Stimulated activated memory B cell treated with anti-CD40 and anti-IgM and Interleukin-4, amounts not matched to agents 10 μg/mL and 1 μg/mL and 100 μg/mL, for 72 hours (primary cell): ENCODE measurements at regions not wholly inside any gene's neighbourhood (a gene's known extent, or its start where the extent isn't known, plus 50 kb on each side); places are given as distances from the start of the nearest gene placed in this dataset.

Experiments
- ATAC-seq: fragments of 150-1000 bp; cut with Tn5 transposase; 2 replicates; pipeline ENCODE4 v1.10.0; 2021
- H3K27ac Mint-ChIP-seq: one replicate; pipeline ENCODE4 v1.8.0; 2022; ENCODE audit warnings: mild to moderate bottlenecking, mixed read lengths
- H3K27me3 Mint-ChIP-seq: one replicate; pipeline ENCODE4 v1.8.0; 2022; ENCODE audit warnings: mixed read lengths
- H3K36me3 Mint-ChIP-seq: one replicate; pipeline ENCODE4 v1.8.0; 2022; ENCODE audit warnings: mixed read lengths
- H3K4me1 Mint-ChIP-seq: one replicate; pipeline ENCODE4 v1.8.0; 2022; ENCODE audit warnings: mixed read lengths
- H3K4me3 Mint-ChIP-seq: one replicate; pipeline ENCODE4 v1.8.0; 2022; ENCODE audit warnings: mild to moderate bottlenecking, moderate library complexity, mixed read lengths
- H3K9me3 Mint-ChIP-seq: one replicate; pipeline ENCODE4 v1.8.0; 2022; ENCODE audit warnings: mixed read lengths

DNA sequence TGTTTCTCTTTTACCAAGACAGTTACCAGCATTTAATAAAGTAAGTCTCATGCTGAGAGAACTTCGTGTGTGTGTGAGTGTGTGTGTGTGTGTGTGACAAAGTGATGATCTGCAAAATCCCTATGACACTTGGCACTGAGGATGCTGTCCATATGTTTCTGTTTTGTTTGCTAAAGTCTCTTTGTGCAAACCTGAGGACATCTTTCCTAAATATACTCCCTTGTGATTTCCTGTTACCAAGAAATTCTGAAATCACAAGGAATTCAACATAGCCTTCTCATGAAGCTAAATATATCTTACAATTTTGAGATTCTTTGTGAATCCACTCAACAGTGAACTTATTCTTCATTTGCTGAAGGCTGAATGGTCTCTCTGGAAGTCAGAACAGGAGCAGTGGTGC lies 1359.7 kb upstream of the NRXN1 start:
- Mint-ChIP-seq H3K36me3 (no peaks in the 10 kb centered on the region), H3K27ac (no peak overlapping the region), H3K4me3 (no peak overlapping the region), H3K4me1 (no peaks in the 10 kb centered on the region), H3K27me3 (no peaks in the 10 kb centered on the region), H3K9me3 (no peaks in the 10 kb centered on the region)
- ATAC-seq: no peak

DNA sequence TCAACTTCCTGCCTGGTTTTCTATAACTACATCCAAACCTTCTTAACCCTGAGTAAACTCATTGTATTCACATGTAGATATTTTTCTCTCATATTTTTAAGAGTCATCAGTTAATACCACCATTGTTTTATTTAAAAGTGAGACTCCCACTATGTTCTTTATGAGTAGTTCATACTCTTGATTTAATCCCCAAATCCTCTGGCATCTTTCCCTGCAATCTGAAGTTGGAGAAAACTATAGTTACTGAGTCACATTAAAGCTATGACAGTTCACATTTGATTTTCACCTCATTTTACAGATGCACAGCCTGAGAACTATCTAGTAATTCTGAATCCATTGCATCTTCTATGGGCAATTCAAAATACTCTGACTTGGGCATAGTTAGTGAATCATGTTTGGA lies 1358.7 kb upstream of the NRXN1 start:
- no peaks in the 10 kb centered on the region for H3K4me1 Mint-ChIP-seq
- H3K9me3 Mint-ChIP-seq: no peaks in the 10 kb centered on the region
- H3K4me3 Mint-ChIP-seq: no peak overlapping the region
- no peaks in the 10 kb centered on the region for H3K36me3 Mint-ChIP-seq
- no peaks in the 10 kb centered on the region for H3K27me3 Mint-ChIP-seq
- no peak for ATAC-seq
- H3K27ac Mint-ChIP-seq: no peak overlapping the region

DNA sequence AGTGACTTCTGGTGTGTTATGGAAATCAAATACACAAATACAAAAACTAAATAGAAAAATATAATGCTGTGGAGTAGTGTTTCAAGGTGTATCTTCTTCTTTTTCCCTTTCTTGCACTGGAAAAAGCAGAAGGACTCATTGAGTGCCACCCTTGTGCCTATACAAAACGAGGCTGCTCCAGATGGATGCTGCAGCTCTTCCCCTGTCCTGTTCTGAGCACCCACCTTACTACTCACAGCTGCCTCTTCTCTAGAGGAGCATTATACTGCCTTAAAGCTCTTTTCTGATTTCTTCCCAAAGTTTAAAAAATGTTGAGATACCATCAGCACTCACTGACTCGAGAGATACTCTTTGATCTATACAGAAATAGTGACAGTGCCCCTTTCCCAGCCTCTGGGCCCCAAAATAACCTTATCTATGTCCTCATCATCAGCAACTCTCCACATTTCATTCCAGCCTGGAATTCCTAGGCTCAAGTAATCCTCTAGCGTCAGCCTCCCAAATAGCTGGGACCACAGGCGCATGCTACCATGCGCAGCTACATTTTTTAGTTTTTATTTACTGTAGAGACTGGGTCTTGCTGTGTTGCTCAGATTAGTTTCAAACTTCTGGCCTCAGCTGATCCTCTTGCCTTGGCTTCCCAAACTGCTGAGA lies 1356.1 kb upstream of the NRXN1 start:
- Mint-ChIP-seq H3K4me3 (no peak overlapping the region), H3K27me3 (no peaks in the 10 kb centered on the region), H3K4me1 (no peaks in the 10 kb centered on the region), H3K27ac (no peak overlapping the region), H3K36me3 (no peaks in the 10 kb centered on the region), H3K9me3 (no peaks in the 10 kb centered on the region)
- no peak for ATAC-seq

GRCh38 chr2:52386433-52387030 lies 1354.6 kb upstream of the NRXN1 start:
- H3K27me3 Mint-ChIP-seq: no peaks in the 10 kb centered on the region
- no peaks in the 10 kb centered on the region for H3K36me3 Mint-ChIP-seq
- no peak overlapping the region for H3K27ac Mint-ChIP-seq
- no peaks in the 10 kb centered on the region for H3K9me3 Mint-ChIP-seq
- ATAC-seq: no peak
- H3K4me3 Mint-ChIP-seq: no peak overlapping the region
- H3K4me1 Mint-ChIP-seq: no peaks in the 10 kb centered on the region

GRCh38 chr2:52383541-52383940 lies 1351.6 kb upstream of the NRXN1 start:
- Mint-ChIP-seq H3K4me3 (no peak overlapping the region), H3K9me3 (no peaks in the 10 kb centered on the region)

GRCh38 chr2:52369178-52369577 lies 1337.2 kb upstream of the NRXN1 start:
- H3K4me3 Mint-ChIP-seq: no peak overlapping the region
- ATAC-seq: no peak
- H3K9me3 Mint-ChIP-seq: peaks cover 4% of the 10 kb centered on the region
- H3K27me3 Mint-ChIP-seq: no peaks in the 10 kb centered on the region
- no peaks in the 10 kb centered on the region for H3K4me1 Mint-ChIP-seq
- no peaks in the 10 kb centered on the region for H3K36me3 Mint-ChIP-seq
- H3K27ac Mint-ChIP-seq: no peak overlapping the region

More at GRCh38 chr2:52383541-52383940, 1351.6 kb upstream of the NRXN1 start:
- no peaks in the 10 kb centered on the region for H3K36me3 Mint-ChIP-seq
- no peak overlapping the region for H3K27ac Mint-ChIP-seq
- H3K4me1 Mint-ChIP-seq: no peaks in the 10 kb centered on the region
- ATAC-seq: no peak
- no peaks in the 10 kb centered on the region for H3K27me3 Mint-ChIP-seq

- Mint-ChIP-seq H3K9me3 (peaks cover 4% of the 10 kb centered on the region), H3K27me3 (no peaks in the 10 kb centered on the region), H3K4me1 (no peaks in the 10 kb centered on the region), H3K36me3 (no peaks in the 10 kb centered on the region), H3K4me3 (no peak overlapping the region), H3K27ac (no peak overlapping the region)
- ATAC-seq: no peak
Measured at GRCh38 chr2:52368141-52368540, 1336.2 kb upstream of the NRXN1 start.

DNA sequence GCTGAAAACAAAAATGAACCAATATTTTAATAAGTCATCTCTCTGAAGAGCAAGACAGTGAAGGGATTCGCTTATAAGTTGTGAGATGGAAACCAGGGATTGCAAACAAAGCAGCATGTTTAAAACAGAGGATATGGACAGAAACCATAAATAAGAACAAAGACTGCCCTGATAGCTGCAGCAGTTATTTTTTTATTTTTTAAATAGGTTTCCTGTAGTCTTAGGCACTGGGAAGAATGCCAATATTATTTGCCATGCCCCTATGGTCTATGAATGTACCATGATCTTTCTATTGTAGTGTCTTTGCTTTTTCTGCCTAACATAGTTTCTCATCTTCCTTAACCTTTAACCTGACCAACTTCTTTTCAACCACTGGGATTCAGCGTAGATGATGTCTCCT lies 1334.0 kb upstream of the NRXN1 start:
- Mint-ChIP-seq H3K9me3 (peaks cover 4% of the 10 kb centered on the region), H3K27me3 (no peaks in the 10 kb centered on the region), H3K4me3 (no peak overlapping the region), H3K4me1 (no peaks in the 10 kb centered on the region), H3K27ac (no peak overlapping the region), H3K36me3 (no peaks in the 10 kb centered on the region)
- ATAC-seq: no peak

GRCh38 chr2:52356556-52356955 lies 1324.6 kb upstream of the NRXN1 start:
- Mint-ChIP-seq H3K9me3 (peaks cover 5% of the 10 kb centered on the region), H3K27ac (no peak overlapping the region), H3K4me1 (no peaks in the 10 kb centered on the region), H3K27me3 (no peaks in the 10 kb centered on the region), H3K36me3 (no peaks in the 10 kb centered on the region), H3K4me3 (no peak overlapping the region)
- ATAC-seq: no peak

DNA sequence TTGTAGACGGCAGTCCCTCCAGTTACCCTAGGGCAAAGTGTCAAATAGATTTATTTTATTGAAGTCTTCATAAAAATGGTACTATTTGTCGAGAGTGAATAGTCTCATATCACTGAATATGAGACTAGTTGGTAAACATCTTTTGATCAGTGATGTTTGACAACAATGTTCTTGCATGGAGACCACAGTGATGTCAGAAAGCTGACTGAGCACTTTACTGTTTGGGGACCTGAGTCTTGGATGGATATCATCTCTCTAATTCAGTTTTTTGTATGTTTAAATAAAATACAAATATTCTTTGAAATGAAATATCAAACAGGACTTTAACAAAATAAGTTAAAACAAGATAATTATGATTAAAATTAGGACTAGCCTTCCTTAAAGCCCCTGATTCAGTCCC lies 1315.4 kb upstream of the NRXN1 start:
- H3K4me3 Mint-ChIP-seq: no peak overlapping the region
- H3K36me3 Mint-ChIP-seq: no peaks in the 10 kb centered on the region

DNA sequence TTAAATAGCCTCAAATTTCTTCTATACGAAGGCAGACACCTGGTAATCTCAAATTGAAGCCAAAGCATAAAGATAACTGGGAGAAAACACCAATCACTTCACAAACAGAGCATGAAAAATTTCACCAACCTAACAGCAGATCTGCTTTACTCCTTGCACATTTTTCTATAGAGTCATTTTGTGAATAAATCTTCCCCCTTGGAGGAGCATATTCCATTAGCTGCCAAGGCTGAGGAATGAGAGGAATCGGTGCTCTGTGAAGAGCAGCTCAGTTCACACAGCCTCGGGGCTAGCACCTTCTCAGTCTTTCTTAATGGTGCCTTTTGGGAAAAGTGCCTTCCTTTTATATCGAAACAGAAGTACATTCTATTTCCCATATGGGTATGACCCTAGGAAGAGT lies 1313.7 kb upstream of the NRXN1 start:
- no peaks in the 10 kb centered on the region for H3K27me3 Mint-ChIP-seq
- H3K9me3 Mint-ChIP-seq: peaks cover 9% of the 10 kb centered on the region
- no peak overlapping the region for H3K27ac Mint-ChIP-seq
- H3K36me3 Mint-ChIP-seq: no peaks in the 10 kb centered on the region
- no peak for ATAC-seq
- H3K4me1 Mint-ChIP-seq: no peaks in the 10 kb centered on the region
- no peak overlapping the region for H3K4me3 Mint-ChIP-seq

More for the DNA sequence above, 1315.4 kb upstream of the NRXN1 start:
- Mint-ChIP-seq H3K27ac (no peak overlapping the region), H3K27me3 (no peaks in the 10 kb centered on the region), H3K9me3 (peaks cover 8% of the 10 kb centered on the region), H3K4me1 (no peaks in the 10 kb centered on the region)
- ATAC-seq: no peak

DNA sequence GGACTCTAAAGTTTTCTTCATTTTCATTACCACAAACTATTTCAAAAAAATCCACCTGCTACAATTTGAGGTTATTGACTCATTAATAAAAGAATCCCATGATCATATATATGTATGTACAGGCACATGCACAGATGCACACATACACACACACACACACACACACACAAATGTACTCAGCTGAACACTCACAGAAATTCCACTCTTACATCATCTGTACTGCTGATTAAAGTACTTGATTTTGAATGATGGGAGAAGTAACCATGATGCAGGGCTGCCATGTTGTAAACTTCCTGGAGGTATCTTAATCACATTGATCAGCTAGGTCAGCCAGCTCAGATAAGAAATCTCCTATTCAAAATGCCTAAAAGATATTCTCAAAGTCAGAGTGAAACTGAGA lies 1313.2 kb upstream of the NRXN1 start:
- no peaks in the 10 kb centered on the region for H3K4me1 Mint-ChIP-seq
- no peaks in the 10 kb centered on the region for H3K27me3 Mint-ChIP-seq
- H3K9me3 Mint-ChIP-seq: peaks cover 9% of the 10 kb centered on the region
- H3K27ac Mint-ChIP-seq: no peak overlapping the region
- ATAC-seq: no peak
- no peak overlapping the region for H3K4me3 Mint-ChIP-seq
- no peaks in the 10 kb centered on the region for H3K36me3 Mint-ChIP-seq

DNA sequence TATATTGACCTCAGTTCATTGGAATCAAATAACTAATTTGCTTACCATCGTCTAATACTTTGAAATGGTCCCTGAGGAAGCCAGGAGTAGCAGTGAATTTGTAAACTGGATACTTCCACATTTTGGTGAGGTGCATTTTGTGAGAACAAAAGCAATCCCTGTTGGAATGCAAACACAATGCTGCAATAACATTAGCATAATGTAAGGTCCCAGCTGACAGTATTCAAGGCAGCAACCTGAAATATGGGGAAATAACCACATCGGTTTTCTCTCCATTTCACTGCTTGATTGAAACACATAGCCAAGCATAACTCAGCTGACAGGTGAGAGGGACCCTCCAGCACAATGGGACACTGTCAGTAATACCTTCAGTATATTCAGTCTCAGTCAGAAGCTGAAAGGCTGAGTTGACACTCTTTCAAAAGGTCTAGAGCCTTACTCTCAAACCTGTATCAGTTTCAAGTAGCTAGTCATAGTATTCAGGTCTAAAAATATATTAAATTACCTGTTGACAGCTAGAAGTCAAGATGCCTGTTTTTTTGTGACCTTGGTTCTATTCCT lies 1311.9 kb upstream of the NRXN1 start:
- Mint-ChIP-seq H3K9me3 (peaks cover 2% of the 10 kb centered on the region), H3K27ac (no peak overlapping the region), H3K27me3 (no peaks in the 10 kb centered on the region), H3K4me3 (no peak overlapping the region), H3K4me1 (no peaks in the 10 kb centered on the region), H3K36me3 (no peaks in the 10 kb centered on the region)
- no peak for ATAC-seq

DNA sequence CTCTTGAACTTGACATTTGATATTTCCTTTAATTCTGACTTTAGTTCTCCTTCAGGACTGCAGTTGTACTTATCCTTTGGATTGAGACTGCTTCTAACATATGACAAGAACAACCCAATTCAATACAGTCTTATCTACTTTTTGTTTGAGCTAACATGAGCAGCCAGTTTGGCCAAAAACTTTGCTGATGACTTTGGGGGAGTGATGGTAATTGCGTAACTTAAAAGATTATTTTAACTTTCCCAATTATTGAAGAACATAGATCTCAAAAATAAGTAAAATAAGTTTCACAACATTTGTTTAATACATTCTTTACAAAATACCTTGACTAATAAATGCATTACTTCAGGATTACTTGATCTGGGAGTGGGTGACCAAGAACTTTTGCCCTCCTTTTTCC lies 1311.1 kb upstream of the NRXN1 start:
- no peak overlapping the region for H3K4me3 Mint-ChIP-seq
- H3K27me3 Mint-ChIP-seq: no peaks in the 10 kb centered on the region
- no peak overlapping the region for H3K27ac Mint-ChIP-seq
- no peaks in the 10 kb centered on the region for H3K36me3 Mint-ChIP-seq
- ATAC-seq: no peak
- H3K9me3 Mint-ChIP-seq: peaks cover 2% of the 10 kb centered on the region
- H3K4me1 Mint-ChIP-seq: no peaks in the 10 kb centered on the region

GRCh38 chr2:52342458-52342857 lies 1310.5 kb upstream of the NRXN1 start:
- no peak for ATAC-seq
- Mint-ChIP-seq H3K4me1 (no peaks in the 10 kb centered on the region), H3K4me3 (no peak overlapping the region), H3K27ac (no peak overlapping the region), H3K36me3 (no peaks in the 10 kb centered on the region), H3K27me3 (no peaks in the 10 kb centered on the region), H3K9me3 (peaks cover 2% of the 10 kb centered on the region)

GRCh38 chr2:52341732-52342131 lies 1309.8 kb upstream of the NRXN1 start:
- H3K27ac Mint-ChIP-seq: no peak overlapping the region
- H3K9me3 Mint-ChIP-seq: peaks cover 2% of the 10 kb centered on the region
- no peaks in the 10 kb centered on the region for H3K27me3 Mint-ChIP-seq
- no peak overlapping the region for H3K4me3 Mint-ChIP-seq
- no peaks in the 10 kb centered on the region for H3K4me1 Mint-ChIP-seq
- H3K36me3 Mint-ChIP-seq: no peaks in the 10 kb centered on the region
- ATAC-seq: no peak
